SK-N-SH (cell line): ENCODE measurements at regions not wholly inside any gene's neighbourhood (a gene's known extent, or its start where the extent isn't known, plus 50 kb on each side); places are given as distances from the start of the nearest gene placed in this dataset.

Source experiments
- CTCF ChIA-PET: fragments of 300-600, 350-600 bp; formaldehyde crosslinking; extraction: SDS; loops from one replicate; lab custom pipeline; 2021; lab: Yijun Ruan, JAX
- POLR2A ChIA-PET: fragments of 350-600 bp; sonication (Branson Sonifier 250); formaldehyde crosslinking; extraction: SDS; loops from one replicate; lab custom pipeline; 2020; ENCODE audit warnings: antibody characterized with exemption, inconsistent platforms; lab: Yijun Ruan, JAX
- DNase-seq: peaks from one replicate; pipeline ENCODE4 v3.0.0; 2012
- H2AFZ ChIP-seq: fragments of 200-600 bp; sonication (generic); 2 replicates; pipeline ENCODE4 v1.8.1; 2016; ENCODE audit warnings: antibody characterized with exemption, mild to moderate bottlenecking, low read depth
- H3F3A ChIP-seq: fragments of 200-600 bp; sonication (generic); replicated peaks from 2 replicates; pipeline ENCODE3; 2016; ENCODE audit warnings: antibody characterized with exemption, mild to moderate bottlenecking; ENCODE audit not compliant: insufficient read depth
- H3K27ac ChIP-seq, 2 experiments: fragments of 200-500 bp in 1 of 2; fragments of 200-600 bp in 1 of 2; sonication (Bioruptor generic) in 1 of 2; sonication (generic), shearing (Covaris generic) in 1 of 2; 2 replicates each; pipeline versions ENCODE4 v1.5.1 to v1.6.1; 2014 to 2016; ENCODE audit warnings: low read depth in 2 of 2, inconsistent platforms in 1 of 2, low read length in 1 of 2, mild to moderate bottlenecking in 1 of 2, mixed read lengths in 1 of 2
- H3K27me3 ChIP-seq: fragments of 200-600 bp; sonication (generic), shearing (Covaris generic); 2 replicates; pipeline ENCODE4 v1.6.1; 2016; ENCODE audit warnings: mixed run types; ENCODE audit not compliant: insufficient read depth
- H3K36me3 ChIP-seq, 2 experiments: fragments of 200-500 bp in 1 of 2; fragments of 200-600 bp in 1 of 2; sonication (Bioruptor generic) in 1 of 2; sonication (generic) in 1 of 2; replicated peaks in 1 of 2; 2 replicates each; pipeline versions ENCODE3 to v1.5.1; 2014 to 2016; ENCODE audit warnings: low read length in 1 of 2, mild to moderate bottlenecking in 1 of 2; ENCODE audit not compliant: insufficient read depth in 2 of 2, control insufficient read depth in 1 of 2
- H3K4me1 ChIP-seq, 2 experiments: fragments of 200-500 bp in 1 of 2; fragments of 200-600 bp in 1 of 2; sonication (Bioruptor generic) in 1 of 2; sonication (generic), shearing (Covaris generic) in 1 of 2; 2 replicates each; pipeline versions ENCODE4 v1.5.1 to v1.6.1; 2014 to 2016; ENCODE audit warnings: low read depth in 1 of 2, low read length in 1 of 2, mixed run types in 1 of 2; ENCODE audit not compliant: insufficient read depth in 2 of 2, control insufficient read depth in 1 of 2
- H3K4me2 ChIP-seq: fragments of 200-600 bp; sonication (generic), shearing (Covaris generic); 2 replicates; pipeline ENCODE4 v1.6.1; 2017; ENCODE audit warnings: mixed run types
- H3K4me3 ChIP-seq, 2 experiments: fragments of 200-500 bp in 1 of 2; fragments of 200-600 bp in 1 of 2; sonication (Bioruptor generic) in 1 of 2; sonication (generic), shearing (Covaris generic) in 1 of 2; 2 replicates each; pipeline versions ENCODE4 v1.5.1 to v1.8.1; 2014 to 2016; ENCODE audit warnings: low read depth in 2 of 2, inconsistent platforms in 1 of 2, low read length in 1 of 2, mild to moderate bottlenecking in 1 of 2, mixed read lengths in 1 of 2, moderate library complexity in 1 of 2
- H3K79me2 ChIP-seq: fragments of 200-600 bp; sonication (generic); 2 replicates; pipeline ENCODE4 v1.8.1; 2017; ENCODE audit warnings: mild to moderate bottlenecking; ENCODE audit not compliant: insufficient read depth
- H3K9ac ChIP-seq: fragments of 200-600 bp; sonication (generic); 2 replicates; pipeline ENCODE4 v1.6.1; 2017; ENCODE audit warnings: mixed run types
- H3K9me2 ChIP-seq: fragments of 200-600 bp; sonication (generic); 2 replicates; pipeline ENCODE4 v1.6.1; 2017; ENCODE audit warnings: mixed run types
- H3K9me3 ChIP-seq: fragments of 200-600 bp; sonication (generic); 2 replicates; pipeline ENCODE4 v1.6.1; 2017; ENCODE audit warnings: mixed run types, mild to moderate bottlenecking, moderate library complexity
- H4K20me1 ChIP-seq: fragments of 200-600 bp; sonication (generic); 2 replicates; pipeline ENCODE4 v1.6.1; 2017; ENCODE audit warnings: mild to moderate bottlenecking, mixed run types; ENCODE audit not compliant: insufficient read depth
- EP300 ChIP-seq, 2 experiments: IDR thresholded peaks; 2 replicates each; pipeline versions ENCODE4 v1.4.0 to v1.6.1; 2012; ENCODE audit warnings: borderline replicate concordance in 1 of 2, low read depth in 1 of 2, low read length in 1 of 2
- FOSL2 ChIP-seq: IDR thresholded peaks from 2 replicates; pipeline ENCODE4 v1.4.0; 2012; ENCODE audit warnings: low read depth, mild to moderate bottlenecking, moderate library complexity, borderline replicate concordance
- GATA2 ChIP-seq: sonication (generic); formaldehyde crosslinking; IDR thresholded peaks from 2 replicates; pipeline ENCODE4 v1.5.0; 2020; ENCODE audit warnings: mild to moderate bottlenecking, missing genetic modification reagents
- JUND ChIP-seq: IDR thresholded peaks from 2 replicates; pipeline ENCODE4 v1.4.0; 2012
- MXI1 ChIP-seq: IDR thresholded peaks from 2 replicates; pipeline ENCODE4 v1.6.1; 2012; ENCODE audit warnings: mild to moderate bottlenecking, low read depth, low read length, improper control_type of control experiment
- NFIC ChIP-seq: IDR thresholded peaks from 2 replicates; pipeline ENCODE4 v1.4.0; 2012; ENCODE audit warnings: borderline replicate concordance
- POLR2AphosphoS5 ChIP-seq: IDR thresholded peaks from 2 replicates; pipeline ENCODE4 v1.6.1; 2012; ENCODE audit warnings: low read depth, low read length
- RAD21 ChIP-seq: IDR thresholded peaks from 2 replicates; pipeline ENCODE4 v1.6.1; 2012; ENCODE audit warnings: mild to moderate bottlenecking, low read length
- RFX5 ChIP-seq: IDR thresholded peaks from 2 replicates; pipeline ENCODE4 v1.6.1; 2012; ENCODE audit warnings: mild to moderate bottlenecking, improper control_type of control experiment, low read length
- RXRA ChIP-seq: IDR thresholded peaks from 2 replicates; pipeline ENCODE4 v1.4.0; 2012; ENCODE audit warnings: low read depth, mild to moderate bottlenecking, borderline replicate concordance
- TCF12 ChIP-seq: IDR thresholded peaks from 2 replicates; pipeline ENCODE4 v1.4.0; 2012
- TEAD4 ChIP-seq: IDR thresholded peaks from 2 replicates; pipeline ENCODE4 v1.4.0; 2012; ENCODE audit warnings: mild to moderate bottlenecking, borderline replicate concordance; ENCODE audit not compliant: insufficient read depth
- YY1 ChIP-seq: IDR thresholded peaks from 2 replicates; pipeline ENCODE4 v1.4.0; 2012; ENCODE audit warnings: low read depth, mild to moderate bottlenecking
- WGBS: methylation state at CpG from one replicate; pipeline ENCODE4 v1.1.6; 2017; ENCODE audit warnings: low lambda C conversion rate; 5-methylcytosine and 5-hydroxymethylcytosine counted together
- TF ChIP-seq, protein P1 (sequence below): IDR thresholded peaks from 2 replicates; pipeline ENCODE4 v1.6.1; 2012; ENCODE audit warnings: mild to moderate bottlenecking, low read depth, low read length, moderate library complexity
- TF ChIP-seq, protein P2 (sequence below): IDR thresholded peaks from 2 replicates; pipeline ENCODE4 v1.4.0; 2012; ENCODE audit warnings: low read depth
- TF ChIP-seq, protein P3 (sequence below): fragments of 150-350 bp; IDR thresholded peaks from 2 replicates; pipeline ENCODE4 v1.6.1; 2016; ENCODE audit warnings: mild to moderate bottlenecking, low read depth, low read length
- TF ChIP-seq, protein P4 (sequence below): fragments of 150-350 bp; IDR thresholded peaks from 2 replicates; pipeline ENCODE4 v1.6.1; 2017; ENCODE audit warnings: antibody characterized with exemption, low read length, low read depth, borderline replicate concordance

DNA sequence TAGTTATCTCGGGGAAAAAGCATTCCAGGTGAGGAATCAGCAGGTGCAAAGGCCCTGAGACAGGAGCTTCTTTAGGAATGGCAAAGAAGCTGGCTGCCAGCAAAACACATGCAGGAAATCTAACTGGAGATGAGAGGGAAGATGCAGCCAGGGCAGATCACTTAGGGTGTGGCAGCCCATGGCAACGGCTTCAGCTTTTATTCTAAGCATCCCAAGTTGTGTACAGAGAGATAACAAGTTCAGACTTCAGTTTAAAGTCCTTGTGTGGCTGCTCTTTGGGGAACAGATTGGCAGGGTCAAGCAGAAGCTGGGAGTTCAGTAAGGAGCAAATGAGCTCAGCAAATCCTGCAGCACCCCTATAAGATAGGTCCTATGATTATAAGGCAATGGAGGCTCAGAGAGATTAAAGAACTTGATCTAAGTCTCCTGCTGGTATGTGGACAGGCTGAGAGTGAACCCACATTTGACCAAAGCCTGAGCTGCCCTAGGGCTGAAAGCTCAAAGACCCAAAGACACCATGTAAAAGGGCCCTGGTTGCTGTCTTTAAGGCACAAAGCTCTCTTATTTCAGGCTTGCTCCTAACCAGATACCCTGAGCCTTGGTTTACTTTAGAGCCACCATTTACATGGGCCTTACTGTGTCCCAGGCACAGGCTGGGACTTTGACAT, 466.8 kb downstream of the SOX6 start:
- TF ChIP-seq, protein P1, sequence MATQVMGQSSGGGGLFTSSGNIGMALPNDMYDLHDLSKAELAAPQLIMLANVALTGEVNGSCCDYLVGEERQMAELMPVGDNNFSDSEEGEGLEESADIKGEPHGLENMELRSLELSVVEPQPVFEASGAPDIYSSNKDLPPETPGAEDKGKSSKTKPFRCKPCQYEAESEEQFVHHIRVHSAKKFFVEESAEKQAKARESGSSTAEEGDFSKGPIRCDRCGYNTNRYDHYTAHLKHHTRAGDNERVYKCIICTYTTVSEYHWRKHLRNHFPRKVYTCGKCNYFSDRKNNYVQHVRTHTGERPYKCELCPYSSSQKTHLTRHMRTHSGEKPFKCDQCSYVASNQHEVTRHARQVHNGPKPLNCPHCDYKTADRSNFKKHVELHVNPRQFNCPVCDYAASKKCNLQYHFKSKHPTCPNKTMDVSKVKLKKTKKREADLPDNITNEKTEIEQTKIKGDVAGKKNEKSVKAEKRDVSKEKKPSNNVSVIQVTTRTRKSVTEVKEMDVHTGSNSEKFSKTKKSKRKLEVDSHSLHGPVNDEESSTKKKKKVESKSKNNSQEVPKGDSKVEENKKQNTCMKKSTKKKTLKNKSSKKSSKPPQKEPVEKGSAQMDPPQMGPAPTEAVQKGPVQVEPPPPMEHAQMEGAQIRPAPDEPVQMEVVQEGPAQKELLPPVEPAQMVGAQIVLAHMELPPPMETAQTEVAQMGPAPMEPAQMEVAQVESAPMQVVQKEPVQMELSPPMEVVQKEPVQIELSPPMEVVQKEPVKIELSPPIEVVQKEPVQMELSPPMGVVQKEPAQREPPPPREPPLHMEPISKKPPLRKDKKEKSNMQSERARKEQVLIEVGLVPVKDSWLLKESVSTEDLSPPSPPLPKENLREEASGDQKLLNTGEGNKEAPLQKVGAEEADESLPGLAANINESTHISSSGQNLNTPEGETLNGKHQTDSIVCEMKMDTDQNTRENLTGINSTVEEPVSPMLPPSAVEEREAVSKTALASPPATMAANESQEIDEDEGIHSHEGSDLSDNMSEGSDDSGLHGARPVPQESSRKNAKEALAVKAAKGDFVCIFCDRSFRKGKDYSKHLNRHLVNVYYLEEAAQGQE, result no peak
- TF ChIP-seq EP300 (IDR thresholded peaks at IDR 0.05; ENCODE audit: borderline replicate concordance in 1 of 2, low read depth in 1 of 2, low read length in 1 of 2) (no peak), RXRA (no peak), TEAD4 (no peak), JUND (no peak), TCF12 (no peak), MXI1 (no peak), NFIC (no peak), RFX5 (no peak), GATA2 (CRISPR knock-in tag) (no peak), YY1 (no peak), RAD21 (no peak), POLR2AphosphoS5 (no peak), FOSL2 (no peak)
- TF ChIP-seq, protein P2, sequence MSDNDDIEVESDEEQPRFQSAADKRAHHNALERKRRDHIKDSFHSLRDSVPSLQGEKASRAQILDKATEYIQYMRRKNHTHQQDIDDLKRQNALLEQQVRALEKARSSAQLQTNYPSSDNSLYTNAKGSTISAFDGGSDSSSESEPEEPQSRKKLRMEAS, result no peak
- TF ChIP-seq, protein P3, sequence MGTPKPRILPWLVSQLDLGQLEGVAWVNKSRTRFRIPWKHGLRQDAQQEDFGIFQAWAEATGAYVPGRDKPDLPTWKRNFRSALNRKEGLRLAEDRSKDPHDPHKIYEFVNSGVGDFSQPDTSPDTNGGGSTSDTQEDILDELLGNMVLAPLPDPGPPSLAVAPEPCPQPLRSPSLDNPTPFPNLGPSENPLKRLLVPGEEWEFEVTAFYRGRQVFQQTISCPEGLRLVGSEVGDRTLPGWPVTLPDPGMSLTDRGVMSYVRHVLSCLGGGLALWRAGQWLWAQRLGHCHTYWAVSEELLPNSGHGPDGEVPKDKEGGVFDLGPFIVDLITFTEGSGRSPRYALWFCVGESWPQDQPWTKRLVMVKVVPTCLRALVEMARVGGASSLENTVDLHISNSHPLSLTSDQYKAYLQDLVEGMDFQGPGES, result no peak
- TF ChIP-seq, protein P4, sequence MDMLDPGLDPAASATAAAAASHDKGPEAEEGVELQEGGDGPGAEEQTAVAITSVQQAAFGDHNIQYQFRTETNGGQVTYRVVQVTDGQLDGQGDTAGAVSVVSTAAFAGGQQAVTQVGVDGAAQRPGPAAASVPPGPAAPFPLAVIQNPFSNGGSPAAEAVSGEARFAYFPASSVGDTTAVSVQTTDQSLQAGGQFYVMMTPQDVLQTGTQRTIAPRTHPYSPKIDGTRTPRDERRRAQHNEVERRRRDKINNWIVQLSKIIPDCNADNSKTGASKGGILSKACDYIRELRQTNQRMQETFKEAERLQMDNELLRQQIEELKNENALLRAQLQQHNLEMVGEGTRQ, result no peak
- H3K27me3 ChIP-seq, result no peaks in the 10 kb centered on the region
- H3F3A ChIP-seq, result no peaks in the 10 kb centered on the region
- no peaks in the 10 kb centered on the region for H3K9me3 ChIP-seq
- H3K36me3 ChIP-seq, result no peaks in the 10 kb centered on the region
- no peaks in the 10 kb centered on the region for H3K9me2 ChIP-seq
- WGBS, result 27% methylated on average over 2 of the region's 2 CpGs
- CTCF ChIA-PET, result no interaction called here
- H3K9ac ChIP-seq, result no peak overlapping the region
- no peak for DNase-seq
- POLR2A ChIA-PET, result interaction anchor here (0.6 kb wide), 1 partner anchor 20 kb away, joined by 3 read pairs; no protein-coding TSS in a partner anchor
- no peaks in the 10 kb centered on the region for H4K20me1 ChIP-seq
- H3K4me1 ChIP-seq, result peaks cover 0 to 54% of the 10 kb centered on the region in 2 experiments; a peak in 3 of 4 replicates
- no peak overlapping the region for H3K4me2 ChIP-seq
- H3K27ac ChIP-seq, result no peak overlapping the region
- no peak overlapping the region for H2AFZ ChIP-seq
- no peak overlapping the region for H3K4me3 ChIP-seq
- no peaks in the 10 kb centered on the region for H3K79me2 ChIP-seq
